ENCODE measurements at regions not wholly inside any gene's neighbourhood (a gene's known extent, or its start where the extent isn't known, plus 50 kb on each side); places are given as distances from the start of the nearest gene placed in this dataset.

- H3K4me3 Mint-ChIP-seq = no peak overlapping the region
- ChIA-PET CTCF (no interaction called here), POLR2A (no interaction called here)
- no peaks in the 10 kb centered on the region for H3K36me3 Mint-ChIP-seq (ENCODE audit: low read depth)
- DNase-seq (no peak), ATAC-seq (no peak)
- H3K9me3 Mint-ChIP-seq (ENCODE audit: insufficient read depth) = peaks cover 6% of the 10 kb centered on the region
- no peaks in the 10 kb centered on the region for H3K4me1 Mint-ChIP-seq (ENCODE audit: low read depth)
- H3K27me3 Mint-ChIP-seq (ENCODE audit: low read depth) = no peaks in the 10 kb centered on the region
- no peak overlapping the region for H3K27ac Mint-ChIP-seq
Measured at GRCh38 chr10:130763491-130763890, 548.0 kb downstream of the TCERG1L start.

- no peaks in the 10 kb centered on the region for H3K27me3 Mint-ChIP-seq (ENCODE audit: low read depth)
- no peak for ATAC-seq
- H3K4me3 Mint-ChIP-seq = no peak overlapping the region
- H3K27ac Mint-ChIP-seq = no peak overlapping the region
- no peaks in the 10 kb centered on the region for H3K4me1 Mint-ChIP-seq (ENCODE audit: low read depth)
- H3K36me3 Mint-ChIP-seq (ENCODE audit: low read depth) = no peaks in the 10 kb centered on the region
- ChIA-PET CTCF (no interaction called here), POLR2A (no interaction called here)
- H3K9me3 Mint-ChIP-seq (ENCODE audit: insufficient read depth) = peaks cover 6% of the 10 kb centered on the region
- DNase-seq = no peak
Measured at GRCh38 chr10:130764651-130765050, 546.9 kb downstream of the TCERG1L start.

GRCh38 chr10:130766071-130766470 lies 545.5 kb downstream of the TCERG1L start:
- Mint-ChIP-seq H3K36me3 (ENCODE audit: low read depth) (no peaks in the 10 kb centered on the region), H3K27me3 (ENCODE audit: low read depth) (no peaks in the 10 kb centered on the region), H3K27ac (no peak overlapping the region), H3K4me3 (no peak overlapping the region), H3K9me3 (ENCODE audit: insufficient read depth) (peaks cover 6% of the 10 kb centered on the region), H3K4me1 (ENCODE audit: low read depth) (no peaks in the 10 kb centered on the region)
- ChIA-PET POLR2A (no interaction called here), CTCF (no interaction called here)
- no peak for DNase-seq
- ATAC-seq = no peak

GRCh38 chr10:130767116-130767730 lies 544.3 kb downstream of the TCERG1L start:
- POLR2A ChIA-PET = interaction anchor here (0.8 kb wide), 1 partner anchor 541 kb away, joined by 3 read pairs; no protein-coding TSS in a partner anchor
- Mint-ChIP-seq H3K27ac (no peak overlapping the region), H3K9me3 (ENCODE audit: insufficient read depth) (peaks cover 6% of the 10 kb centered on the region), H3K4me3 (no peak overlapping the region), H3K27me3 (ENCODE audit: low read depth) (no peaks in the 10 kb centered on the region), H3K36me3 (ENCODE audit: low read depth) (no peaks in the 10 kb centered on the region), H3K4me1 (ENCODE audit: low read depth) (no peaks in the 10 kb centered on the region)
- DNase-seq (no peak), ATAC-seq (no peak)
- CTCF ChIA-PET = no interaction called here

- Mint-ChIP-seq H3K36me3 (ENCODE audit: low read depth) (no peaks in the 10 kb centered on the region), H3K9me3 (ENCODE audit: insufficient read depth) (no peaks in the 10 kb centered on the region), H3K4me1 (ENCODE audit: low read depth) (no peaks in the 10 kb centered on the region), H3K27me3 (ENCODE audit: low read depth) (no peaks in the 10 kb centered on the region), H3K4me3 (no peak overlapping the region), H3K27ac (no peak overlapping the region)
- ATAC-seq = no peak
- no peak for DNase-seq
- ChIA-PET CTCF (no interaction called here), POLR2A (no interaction called here)
Measured at GRCh38 chr10:130769146-130770017, 542.1 kb downstream of the TCERG1L start.

- DNase-seq (no peak), ATAC-seq (no peak)
- no peaks in the 10 kb centered on the region for H3K4me1 Mint-ChIP-seq (ENCODE audit: low read depth)
- H3K27me3 Mint-ChIP-seq (ENCODE audit: low read depth) = no peaks in the 10 kb centered on the region
- POLR2A ChIA-PET = no interaction called here
- CTCF ChIA-PET = no interaction called here
- H3K4me3 Mint-ChIP-seq = no peak overlapping the region
- no peaks in the 10 kb centered on the region for H3K9me3 Mint-ChIP-seq (ENCODE audit: insufficient read depth)
- H3K36me3 Mint-ChIP-seq (ENCODE audit: low read depth) = no peaks in the 10 kb centered on the region
- H3K27ac Mint-ChIP-seq = no peak overlapping the region
Measured at GRCh38 chr10:130770018-130770630, 541.4 kb downstream of the TCERG1L start.

GRCh38 chr10:130771491-130771946 lies 540.0 kb downstream of the TCERG1L start:
- no peaks in the 10 kb centered on the region for H3K27me3 Mint-ChIP-seq (ENCODE audit: low read depth)
- CTCF ChIA-PET = no interaction called here

GRCh38 chr10:130772056-130772455 lies 539.5 kb downstream of the TCERG1L start:
- no peaks in the 10 kb centered on the region for H3K4me1 Mint-ChIP-seq (ENCODE audit: low read depth)
- ChIA-PET CTCF (no interaction called here), POLR2A (no interaction called here)
- ATAC-seq (no peak), DNase-seq (no peak)
- H3K36me3 Mint-ChIP-seq (ENCODE audit: low read depth) = no peaks in the 10 kb centered on the region
- no peak overlapping the region for H3K27ac Mint-ChIP-seq
- no peak overlapping the region for H3K4me3 Mint-ChIP-seq
- H3K9me3 Mint-ChIP-seq (ENCODE audit: insufficient read depth) = no peaks in the 10 kb centered on the region
- no peaks in the 10 kb centered on the region for H3K27me3 Mint-ChIP-seq (ENCODE audit: low read depth)

More at GRCh38 chr10:130771491-130771946, 540.0 kb downstream of the TCERG1L start:
- Mint-ChIP-seq H3K4me3 (no peak overlapping the region), H3K36me3 (ENCODE audit: low read depth) (no peaks in the 10 kb centered on the region), H3K4me1 (ENCODE audit: low read depth) (no peaks in the 10 kb centered on the region), H3K9me3 (ENCODE audit: insufficient read depth) (no peaks in the 10 kb centered on the region), H3K27ac (no peak overlapping the region)
- POLR2A ChIA-PET = no interaction called here
- DNase-seq (no peak), ATAC-seq (no peak)

- no peak for ATAC-seq
- H3K4me3 Mint-ChIP-seq = no peak overlapping the region
- H3K9me3 Mint-ChIP-seq (ENCODE audit: insufficient read depth) = no peaks in the 10 kb centered on the region
- no peaks in the 10 kb centered on the region for H3K4me1 Mint-ChIP-seq (ENCODE audit: low read depth)
- POLR2A ChIA-PET = no interaction called here
- no peak for DNase-seq
- H3K36me3 Mint-ChIP-seq (ENCODE audit: low read depth) = no peaks in the 10 kb centered on the region
- no peaks in the 10 kb centered on the region for H3K27me3 Mint-ChIP-seq (ENCODE audit: low read depth)
- CTCF ChIA-PET = no interaction called here
- no peak overlapping the region for H3K27ac Mint-ChIP-seq
Measured at GRCh38 chr10:130772676-130773075, 538.8 kb downstream of the TCERG1L start.

GRCh38 chr10:130773941-130774340 lies 537.6 kb downstream of the TCERG1L start:
- H3K4me3 Mint-ChIP-seq = no peak overlapping the region
- H3K9me3 Mint-ChIP-seq (ENCODE audit: insufficient read depth) = no peaks in the 10 kb centered on the region
- CTCF ChIA-PET = no interaction called here
- no peaks in the 10 kb centered on the region for H3K36me3 Mint-ChIP-seq (ENCODE audit: low read depth)
- POLR2A ChIA-PET = no interaction called here
- H3K27ac Mint-ChIP-seq = no peak overlapping the region
- ATAC-seq (no peak), DNase-seq (no peak)
- no peaks in the 10 kb centered on the region for H3K27me3 Mint-ChIP-seq (ENCODE audit: low read depth)
- H3K4me1 Mint-ChIP-seq (ENCODE audit: low read depth) = no peaks in the 10 kb centered on the region

- ChIA-PET POLR2A (no interaction called here), CTCF (no interaction called here)
- no peaks in the 10 kb centered on the region for H3K4me1 Mint-ChIP-seq (ENCODE audit: low read depth)
- H3K4me3 Mint-ChIP-seq = no peak overlapping the region
- no peaks in the 10 kb centered on the region for H3K36me3 Mint-ChIP-seq (ENCODE audit: low read depth)
- ATAC-seq = no peak
- H3K27ac Mint-ChIP-seq = no peak overlapping the region
- DNase-seq = no peak
- no peaks in the 10 kb centered on the region for H3K9me3 Mint-ChIP-seq (ENCODE audit: insufficient read depth)
- no peaks in the 10 kb centered on the region for H3K27me3 Mint-ChIP-seq (ENCODE audit: low read depth)
Measured at GRCh38 chr10:130774871-130775270, 536.6 kb downstream of the TCERG1L start.

- Mint-ChIP-seq H3K4me3 (no peak overlapping the region), H3K4me1 (ENCODE audit: low read depth) (no peaks in the 10 kb centered on the region), H3K27ac (no peak overlapping the region), H3K9me3 (ENCODE audit: insufficient read depth) (no peaks in the 10 kb centered on the region), H3K36me3 (ENCODE audit: low read depth) (no peaks in the 10 kb centered on the region), H3K27me3 (ENCODE audit: low read depth) (no peaks in the 10 kb centered on the region)
- ChIA-PET POLR2A (no interaction called here), CTCF (no interaction called here)
- ATAC-seq = no peak
- no peak for DNase-seq
Measured at GRCh38 chr10:130775311-130775710, 536.2 kb downstream of the TCERG1L start.

All from activated CD8-positive, alpha-beta T cell treated with anti-CD3 and anti-CD28 coated beads, Interleukin-2, amount 10 ng/mL, durations not matched to agents 7 days and 5 days (primary cell).